ENCODE measurements at regions not wholly inside any gene's neighbourhood (a gene's known extent, or its start where the extent isn't known, plus 50 kb on each side); places are given as distances from the start of the nearest gene placed in this dataset.

DNA sequence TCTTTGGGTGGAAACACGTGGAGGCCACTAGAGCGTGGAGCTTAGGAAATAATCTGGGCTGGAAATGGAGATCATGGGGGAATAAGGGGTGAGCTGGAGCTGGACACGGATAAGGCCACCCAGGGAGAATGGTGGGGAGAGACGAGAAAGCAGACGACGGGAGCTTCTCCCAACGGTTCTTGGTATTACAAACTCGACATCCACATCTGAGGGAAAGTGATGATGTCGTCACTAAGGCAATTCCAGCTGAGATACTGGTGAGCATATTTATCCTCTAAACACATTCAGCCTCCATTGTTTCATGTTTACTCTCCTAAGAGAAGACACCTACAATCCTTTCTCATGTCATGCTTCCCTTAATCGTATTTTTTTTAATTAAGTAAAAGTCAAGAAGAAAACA is 50.2 kb upstream of the SNX9 start:
- no peak for DNase-seq (ENCODE audit: low spot score)
